LoVo (cell line): ENCODE measurements at regions not wholly inside any gene's neighbourhood (a gene's known extent, or its start where the extent isn't known, plus 50 kb on each side); places are given as distances from the start of the nearest gene placed in this dataset.

ENCODE experiments used
- DNase-seq: peaks from one replicate; pipeline ENCODE4 v3.0.0-alpha.2; 2016; ENCODE audit warnings: low spot score

- DNase-seq = no peak
Measured at GRCh38 chr10:91036807-91037411, 116.0 kb upstream of the ANKRD1 start.

- DNase-seq = no peak
Measured at GRCh38 chr10:91038971-91039370, 118.1 kb upstream of the ANKRD1 start.

DNA sequence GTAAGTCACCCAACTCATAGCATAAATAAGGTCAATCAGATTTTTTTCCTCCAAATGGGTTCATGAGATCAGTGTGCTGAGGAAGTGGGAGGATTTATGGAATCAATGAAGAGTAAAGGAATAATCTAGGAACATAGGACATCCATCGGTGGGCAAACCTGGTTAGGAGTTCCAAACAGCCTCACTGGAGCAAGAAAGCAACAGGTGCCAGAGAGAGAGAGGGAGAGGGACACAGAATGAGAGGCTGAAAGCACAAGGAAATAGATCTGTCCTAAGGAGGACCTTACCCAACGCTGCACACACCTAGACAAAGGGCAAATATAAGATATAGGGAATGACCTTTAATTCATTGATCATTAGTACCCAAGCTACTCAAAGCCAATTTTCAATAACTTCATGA is 119.5 kb upstream of the ANKRD1 start:
- DNase-seq = no peak

DNA sequence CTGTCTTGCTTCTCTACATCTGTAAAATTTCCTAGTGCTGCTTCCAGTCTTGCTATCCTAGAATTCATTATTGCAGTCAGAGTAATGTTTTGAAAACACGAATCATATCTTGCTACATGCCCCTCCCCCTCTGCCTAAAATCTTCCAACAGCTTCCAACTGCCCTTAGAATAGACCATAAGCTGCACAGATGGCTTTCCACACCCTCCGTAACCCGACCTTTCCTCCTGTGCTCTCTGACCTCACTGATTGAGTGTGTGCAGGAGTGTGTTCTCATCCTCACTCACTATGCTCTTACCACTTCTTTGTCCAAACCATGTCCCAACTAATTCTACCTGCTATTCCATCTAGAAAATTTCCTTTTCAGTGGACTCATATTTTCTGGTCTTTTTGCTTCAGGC is 121.2 kb upstream of the ANKRD1 start:
- no peak for DNase-seq

- peak; percentile 11 for DNase-seq
Measured at GRCh38 chr10:91043173-91043910, 122.5 kb upstream of the ANKRD1 start.

DNA sequence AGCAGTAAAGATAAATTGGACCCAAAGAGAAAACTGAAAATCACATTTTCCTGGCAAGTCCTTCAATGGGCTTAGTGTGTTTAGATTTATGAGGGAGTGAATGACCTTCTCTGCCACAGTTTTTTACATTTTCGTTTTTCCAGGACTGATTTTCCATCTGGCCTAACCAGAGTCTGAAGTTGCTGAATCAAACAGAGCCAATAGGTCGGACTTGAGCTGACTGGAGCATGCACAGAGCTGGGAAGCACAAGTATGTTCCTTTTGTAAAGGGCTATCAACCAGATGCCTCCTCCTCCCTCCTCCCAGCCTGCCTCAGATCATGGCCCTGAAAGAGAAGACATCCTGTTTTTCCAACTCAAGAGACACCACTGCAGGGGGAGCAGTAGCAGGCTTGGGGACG is 126.0 kb upstream of the ANKRD1 start:
- no peak for DNase-seq

DNA sequence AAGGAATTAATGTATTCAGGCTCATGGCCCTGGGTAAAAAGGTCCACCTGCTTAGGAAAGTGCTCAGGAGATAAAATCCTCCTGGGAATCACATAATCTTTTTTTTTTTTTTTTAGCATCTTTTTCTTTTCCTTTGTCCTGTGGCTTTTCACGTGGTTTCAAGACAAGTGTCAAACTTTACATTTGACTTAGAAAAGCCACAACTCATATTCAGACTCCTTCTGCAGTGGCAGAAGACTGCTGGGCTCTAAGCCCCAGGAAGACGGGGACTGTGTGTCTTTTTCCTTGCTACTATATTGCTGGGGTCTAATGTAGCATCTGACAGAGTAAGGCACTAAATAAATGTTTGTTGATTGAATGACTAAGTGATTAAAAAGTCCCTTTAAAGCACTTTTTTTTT is 127.5 kb upstream of the ANKRD1 start:
- DNase-seq = no peak

- no peak for DNase-seq
Measured at GRCh38 chr10:91049296-91049987, 128.6 kb upstream of the ANKRD1 start.

DNA sequence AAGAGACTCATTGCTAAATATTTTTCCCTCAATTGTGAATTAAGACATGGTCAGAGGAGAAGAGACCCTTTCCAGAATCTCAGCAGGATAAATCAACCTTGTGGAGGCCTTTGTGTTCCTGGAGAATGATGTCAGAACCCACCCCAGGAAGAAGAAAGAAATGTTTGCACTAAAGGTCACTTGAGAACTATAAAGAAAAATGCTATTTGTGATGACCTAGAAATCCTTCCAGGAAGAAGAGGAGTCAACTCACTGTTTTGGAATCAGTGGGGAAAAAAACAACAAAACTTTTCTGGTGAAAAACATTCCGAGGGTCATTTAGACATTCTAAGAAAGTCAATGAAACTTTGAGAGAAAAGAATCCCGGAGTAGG is 129.1 kb upstream of the ANKRD1 start:
- no peak for DNase-seq

GRCh38 chr10:91050371-91051034 is 129.6 kb upstream of the ANKRD1 start:
- no peak for DNase-seq

DNA sequence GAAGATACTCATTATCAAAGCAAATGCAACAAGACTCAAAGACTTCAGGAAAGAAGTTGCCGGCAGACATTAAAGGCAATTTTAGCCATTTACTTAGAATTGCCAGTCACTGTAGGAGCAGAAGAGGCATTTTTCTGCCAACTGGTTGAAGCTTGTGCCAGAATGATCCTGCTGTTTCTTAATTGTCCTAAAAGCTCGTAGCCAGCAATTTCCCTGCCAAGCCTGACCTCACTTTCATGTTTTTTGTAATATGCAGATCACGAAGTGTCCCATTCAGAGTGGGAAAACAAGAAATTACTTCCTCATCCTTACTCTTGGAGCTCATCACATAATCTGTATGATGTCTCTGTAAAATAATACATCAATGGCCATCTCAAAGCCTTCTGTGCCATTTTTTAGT is 130.9 kb upstream of the ANKRD1 start:
- no peak for DNase-seq

DNA sequence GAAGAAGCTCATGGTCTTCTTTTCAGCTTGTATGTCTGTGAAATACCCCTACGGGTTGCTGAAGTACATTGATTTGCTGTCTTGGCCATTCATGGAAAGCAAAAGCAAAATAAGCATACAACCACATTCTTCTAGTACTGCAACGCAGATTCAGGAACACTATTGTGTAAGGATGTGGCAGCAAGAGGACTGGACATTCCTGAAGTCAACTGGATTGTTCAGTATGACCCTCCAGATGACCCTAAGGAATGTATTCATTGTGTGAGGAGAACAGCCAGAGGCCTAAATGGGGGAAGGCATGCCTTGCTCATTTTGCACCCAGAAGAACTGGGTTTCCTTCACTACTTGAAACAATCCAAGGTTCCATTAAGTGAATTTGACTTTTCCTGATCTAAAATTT is 133.4 kb upstream of the ANKRD1 start:
- no peak for DNase-seq

- no peak for DNase-seq
Measured at GRCh38 chr10:91061187-91061586, 140.3 kb upstream of the ANKRD1 start.

DNA sequence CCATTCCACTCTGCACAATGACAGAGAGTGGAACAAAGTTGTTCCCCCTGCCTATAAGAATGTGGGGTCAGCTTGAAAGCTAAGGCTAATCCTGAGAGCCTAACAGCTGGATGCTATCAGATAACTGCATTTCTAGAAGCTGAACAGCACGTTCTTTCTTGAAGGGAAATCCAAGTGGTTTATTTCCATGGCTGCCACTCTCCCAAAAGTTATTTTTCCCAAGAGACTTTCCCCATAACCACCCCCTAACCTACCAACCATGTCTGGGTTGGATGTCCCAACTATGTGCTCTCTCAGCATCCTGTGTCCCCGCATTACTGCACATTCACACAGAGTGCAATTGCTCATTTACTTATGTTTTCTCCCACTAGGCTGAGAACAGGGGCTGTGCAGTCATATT is 140.7 kb upstream of the ANKRD1 start:
- no peak for DNase-seq

- DNase-seq = no peak
Measured at GRCh38 chr10:91062091-91062490, 141.2 kb upstream of the ANKRD1 start.

DNA sequence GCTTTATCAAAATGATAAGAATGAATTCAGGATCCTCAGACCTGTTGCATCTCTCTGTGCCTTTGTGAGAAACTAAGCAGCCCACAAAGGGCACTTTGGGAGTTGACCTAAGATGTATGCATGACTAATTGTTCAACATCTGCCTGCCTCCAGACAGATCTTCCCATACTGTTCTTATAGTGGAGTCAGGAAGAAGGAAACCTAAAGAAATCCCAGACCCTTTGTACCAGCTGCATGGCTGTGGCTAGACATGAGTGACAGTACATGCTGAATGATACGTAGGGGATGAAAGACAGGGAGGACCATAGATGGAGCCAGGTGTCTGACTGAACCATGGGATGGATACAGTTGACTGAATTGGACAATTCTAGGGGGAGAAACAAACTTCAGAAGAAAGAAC is 148.7 kb upstream of the PCGF5 start:
- DNase-seq = no peak

- no peak for DNase-seq
Measured at GRCh38 chr10:91073286-91073979, 147.0 kb upstream of the PCGF5 start.

DNA sequence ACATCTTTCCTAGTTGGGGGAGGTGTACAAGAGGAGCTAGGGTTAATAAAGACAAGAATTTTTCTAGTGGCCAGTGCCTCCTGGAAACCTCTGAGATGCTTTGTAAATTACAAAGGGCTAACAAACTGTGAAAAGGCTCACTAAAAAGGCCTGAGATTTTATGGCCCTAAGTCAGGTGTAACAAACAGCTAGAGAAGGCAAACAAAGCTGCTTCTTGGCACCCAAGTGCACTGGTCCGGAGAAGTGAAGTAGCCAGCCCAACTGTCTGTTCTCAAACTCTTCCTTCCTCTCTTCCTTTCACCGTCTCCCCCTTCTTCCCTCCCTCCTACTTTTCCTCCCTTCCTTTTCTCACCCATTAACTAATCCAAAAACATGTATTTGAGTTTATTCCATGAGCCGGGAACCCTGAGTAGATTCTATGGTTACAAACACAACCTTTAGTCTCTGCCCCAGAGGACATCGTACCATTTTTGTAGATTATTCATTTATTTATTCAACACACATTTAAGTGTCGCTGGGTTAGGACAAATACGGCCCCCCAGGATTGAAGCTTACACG is 143.4 kb upstream of the PCGF5 start:
- no peak for DNase-seq

GRCh38 chr10:91077549-91078071 is 142.9 kb upstream of the PCGF5 start:
- peak; percentile 74 for DNase-seq

DNA sequence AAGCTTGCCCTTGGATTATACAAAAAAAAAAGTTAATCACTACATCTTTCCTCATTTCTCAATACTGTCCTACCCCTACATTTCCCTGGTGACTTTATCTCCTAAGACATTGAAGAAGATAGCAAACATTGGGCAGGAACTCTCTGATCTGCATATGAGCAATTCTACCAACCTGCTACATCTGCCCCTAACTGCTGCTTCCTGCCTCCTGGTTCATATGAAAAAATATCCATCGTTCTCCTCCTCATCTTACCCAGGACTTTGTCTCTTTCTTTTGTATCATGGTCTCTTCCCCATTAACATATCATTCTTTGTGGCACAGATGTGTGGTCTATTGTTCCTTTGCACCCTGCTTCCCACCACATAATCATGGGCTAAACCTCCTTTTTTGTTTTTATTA is 139.7 kb upstream of the PCGF5 start:
- no peak for DNase-seq

DNA sequence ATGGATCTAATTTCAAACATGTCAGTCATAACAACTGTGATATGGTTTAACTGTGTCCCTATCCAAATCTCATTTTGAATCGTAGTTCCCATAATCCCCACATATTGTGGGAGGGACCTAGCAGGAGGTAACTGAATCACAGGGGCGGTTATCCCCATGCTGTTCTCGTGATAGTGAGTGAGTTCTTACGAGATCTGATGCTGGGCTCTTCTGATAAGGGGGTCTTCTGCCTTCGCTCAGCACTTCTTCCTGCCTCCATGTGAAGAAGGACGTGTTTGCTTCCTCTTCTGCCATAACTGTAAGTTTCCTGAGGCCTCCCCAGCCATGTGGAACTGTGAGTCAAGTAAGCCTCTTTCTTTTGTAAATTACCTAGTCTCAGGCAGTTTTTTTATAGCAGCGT is 138.0 kb upstream of the PCGF5 start:
- no peak for DNase-seq
